ENCODE measurements at regions not wholly inside any gene's neighbourhood (a gene's known extent, or its start where the extent isn't known, plus 50 kb on each side); places are given as distances from the start of the nearest gene placed in this dataset.

GRCh38 chr10:52609626-52610240 lies 162.9 kb downstream of the MBL2 start:
- DNase-seq = no peak
- CTCF ChIA-PET = interaction anchor here (0.6 kb wide), 1 partner anchor 273 kb away, joined by 5 read pairs; no protein-coding TSS in a partner anchor
- H3K4me3 Mint-ChIP-seq = no peak overlapping the region
- no peaks in the 10 kb centered on the region for H3K27me3 Mint-ChIP-seq (ENCODE audit: low read depth)
- H3K36me3 Mint-ChIP-seq (ENCODE audit: low read depth) = no peaks in the 10 kb centered on the region
- no peak overlapping the region for H3K27ac Mint-ChIP-seq
- H3K4me1 Mint-ChIP-seq (ENCODE audit: low read depth) = no peaks in the 10 kb centered on the region
- H3K9me3 Mint-ChIP-seq = no peaks in the 10 kb centered on the region
- intact Hi-C loops (cut with micrococcal nuclease) = no loop called here

- H3K27ac Mint-ChIP-seq = no peak overlapping the region
- no peaks in the 10 kb centered on the region for H3K9me3 Mint-ChIP-seq
- CTCF ChIA-PET = no interaction called here
- no peaks in the 10 kb centered on the region for H3K36me3 Mint-ChIP-seq (ENCODE audit: low read depth)
- no peaks in the 10 kb centered on the region for H3K4me1 Mint-ChIP-seq (ENCODE audit: low read depth)
- DNase-seq = no peak
- intact Hi-C loops (cut with micrococcal nuclease) = no loop called here
- H3K27me3 Mint-ChIP-seq (ENCODE audit: low read depth) = no peaks in the 10 kb centered on the region
- H3K4me3 Mint-ChIP-seq = no peak overlapping the region
Measured at GRCh38 chr10:52615331-52615730, 157.3 kb downstream of the MBL2 start.

- intact Hi-C loops (cut with micrococcal nuclease) = no loop called here
- CTCF ChIA-PET = no interaction called here
- H3K36me3 Mint-ChIP-seq (ENCODE audit: low read depth) = no peaks in the 10 kb centered on the region
- no peaks in the 10 kb centered on the region for H3K4me1 Mint-ChIP-seq (ENCODE audit: low read depth)
- no peak for DNase-seq
- H3K27ac Mint-ChIP-seq = no peak overlapping the region
- no peaks in the 10 kb centered on the region for H3K9me3 Mint-ChIP-seq
- no peaks in the 10 kb centered on the region for H3K27me3 Mint-ChIP-seq (ENCODE audit: low read depth)
- no peak overlapping the region for H3K4me3 Mint-ChIP-seq
Measured at GRCh38 chr10:52615756-52616394, 156.7 kb downstream of the MBL2 start.

GRCh38 chr10:52616395-52616764 lies 156.2 kb downstream of the MBL2 start:
- H3K27me3 Mint-ChIP-seq (ENCODE audit: low read depth) = no peaks in the 10 kb centered on the region
- CTCF ChIA-PET = no interaction called here
- no peak overlapping the region for H3K4me3 Mint-ChIP-seq
- no peak for DNase-seq
- intact Hi-C loops (cut with micrococcal nuclease) = no loop called here
- H3K27ac Mint-ChIP-seq = no peak overlapping the region
- H3K4me1 Mint-ChIP-seq (ENCODE audit: low read depth) = no peaks in the 10 kb centered on the region
- H3K9me3 Mint-ChIP-seq = no peaks in the 10 kb centered on the region
- H3K36me3 Mint-ChIP-seq (ENCODE audit: low read depth) = no peaks in the 10 kb centered on the region

- no peak for DNase-seq
- no peak overlapping the region for H3K4me3 Mint-ChIP-seq
- intact Hi-C loops (cut with micrococcal nuclease) = no loop called here
- no peak overlapping the region for H3K27ac Mint-ChIP-seq
- H3K4me1 Mint-ChIP-seq (ENCODE audit: low read depth) = no peaks in the 10 kb centered on the region
- no peaks in the 10 kb centered on the region for H3K27me3 Mint-ChIP-seq (ENCODE audit: low read depth)
- no peaks in the 10 kb centered on the region for H3K36me3 Mint-ChIP-seq (ENCODE audit: low read depth)
- CTCF ChIA-PET = interaction anchor here (1.1 kb wide), 1 partner anchor 27 kb away, joined by 3 read pairs; no protein-coding TSS in a partner anchor
- H3K9me3 Mint-ChIP-seq = no peaks in the 10 kb centered on the region
Measured at GRCh38 chr10:52617346-52617745, 155.2 kb downstream of the MBL2 start.

- H3K9me3 Mint-ChIP-seq = no peaks in the 10 kb centered on the region
- CTCF ChIA-PET = no interaction called here
Measured at GRCh38 chr10:52619052-52619451, 153.5 kb downstream of the MBL2 start.

GRCh38 chr10:52621635-52622079 lies 150.9 kb downstream of the MBL2 start:
- Mint-ChIP-seq H3K9me3 (no peaks in the 10 kb centered on the region), H3K4me1 (ENCODE audit: low read depth) (no peaks in the 10 kb centered on the region), H3K4me3 (no peak overlapping the region), H3K27ac (no peak overlapping the region), H3K36me3 (ENCODE audit: low read depth) (no peaks in the 10 kb centered on the region), H3K27me3 (ENCODE audit: low read depth) (no peaks in the 10 kb centered on the region)
- CTCF ChIA-PET = no interaction called here
- intact Hi-C loops (cut with micrococcal nuclease) = no loop called here
- DNase-seq = no peak

More at GRCh38 chr10:52619052-52619451, 153.5 kb downstream of the MBL2 start:
- no peak overlapping the region for H3K27ac Mint-ChIP-seq
- H3K36me3 Mint-ChIP-seq (ENCODE audit: low read depth) = no peaks in the 10 kb centered on the region
- no peaks in the 10 kb centered on the region for H3K4me1 Mint-ChIP-seq (ENCODE audit: low read depth)
- no peaks in the 10 kb centered on the region for H3K27me3 Mint-ChIP-seq (ENCODE audit: low read depth)
- intact Hi-C loops (cut with micrococcal nuclease) = no loop called here
- H3K4me3 Mint-ChIP-seq = no peak overlapping the region
- DNase-seq = no peak

GRCh38 chr10:52623761-52624160 lies 148.8 kb downstream of the MBL2 start:
- no peaks in the 10 kb centered on the region for H3K27me3 Mint-ChIP-seq (ENCODE audit: low read depth)
- no peaks in the 10 kb centered on the region for H3K4me1 Mint-ChIP-seq (ENCODE audit: low read depth)
- intact Hi-C loops (cut with micrococcal nuclease) = no loop called here
- peaks cover 3% of the 10 kb centered on the region for H3K9me3 Mint-ChIP-seq
- no peak overlapping the region for H3K4me3 Mint-ChIP-seq
- no peak overlapping the region for H3K27ac Mint-ChIP-seq
- CTCF ChIA-PET = interaction anchor here (1.2 kb wide), 1 partner anchor 21 kb away, joined by 3 read pairs; no protein-coding TSS in a partner anchor
- H3K36me3 Mint-ChIP-seq (ENCODE audit: low read depth) = no peaks in the 10 kb centered on the region
- no peak for DNase-seq

- no peaks in the 10 kb centered on the region for H3K27me3 Mint-ChIP-seq (ENCODE audit: low read depth)
- no peak for DNase-seq
- intact Hi-C loops (cut with micrococcal nuclease) = no loop called here
- CTCF ChIA-PET = no interaction called here
- H3K4me3 Mint-ChIP-seq = no peak overlapping the region
- no peak overlapping the region for H3K27ac Mint-ChIP-seq
- H3K9me3 Mint-ChIP-seq = peaks cover 3% of the 10 kb centered on the region
- H3K4me1 Mint-ChIP-seq (ENCODE audit: low read depth) = no peaks in the 10 kb centered on the region
- H3K36me3 Mint-ChIP-seq (ENCODE audit: low read depth) = no peaks in the 10 kb centered on the region
Measured at GRCh38 chr10:52627279-52627678, 145.3 kb downstream of the MBL2 start.

- CTCF ChIA-PET = no interaction called here
- H3K27ac Mint-ChIP-seq = no peak overlapping the region
Measured at GRCh38 chr10:52631146-52631545, 141.4 kb downstream of the MBL2 start.

GRCh38 chr10:52631648-52632047 lies 140.9 kb downstream of the MBL2 start:
- DNase-seq = no peak
- Mint-ChIP-seq H3K27ac (no peak overlapping the region), H3K27me3 (ENCODE audit: low read depth) (no peaks in the 10 kb centered on the region), H3K36me3 (ENCODE audit: low read depth) (no peaks in the 10 kb centered on the region), H3K9me3 (peaks cover 3% of the 10 kb centered on the region), H3K4me3 (no peak overlapping the region), H3K4me1 (ENCODE audit: low read depth) (no peaks in the 10 kb centered on the region)
- CTCF ChIA-PET = no interaction called here
- intact Hi-C loops (cut with micrococcal nuclease) = no loop called here

More at GRCh38 chr10:52631146-52631545, 141.4 kb downstream of the MBL2 start:
- DNase-seq = no peak
- H3K36me3 Mint-ChIP-seq (ENCODE audit: low read depth) = no peaks in the 10 kb centered on the region
- peaks cover 3% of the 10 kb centered on the region for H3K9me3 Mint-ChIP-seq
- intact Hi-C loops (cut with micrococcal nuclease) = no loop called here
- H3K27me3 Mint-ChIP-seq (ENCODE audit: low read depth) = no peaks in the 10 kb centered on the region
- H3K4me1 Mint-ChIP-seq (ENCODE audit: low read depth) = no peaks in the 10 kb centered on the region
- no peak overlapping the region for H3K4me3 Mint-ChIP-seq

GRCh38 chr10:52632591-52632990 lies 140.0 kb downstream of the MBL2 start:
- Mint-ChIP-seq H3K27ac (no peak overlapping the region), H3K4me1 (ENCODE audit: low read depth) (no peaks in the 10 kb centered on the region), H3K9me3 (peaks cover 6% of the 10 kb centered on the region), H3K4me3 (no peak overlapping the region), H3K36me3 (ENCODE audit: low read depth) (no peaks in the 10 kb centered on the region), H3K27me3 (ENCODE audit: low read depth) (no peaks in the 10 kb centered on the region)
- no peak for DNase-seq
- intact Hi-C loops (cut with micrococcal nuclease) = no loop called here
- CTCF ChIA-PET = no interaction called here

- H3K27me3 Mint-ChIP-seq (ENCODE audit: low read depth) = no peaks in the 10 kb centered on the region
- no peak for DNase-seq
- H3K4me1 Mint-ChIP-seq (ENCODE audit: low read depth) = no peaks in the 10 kb centered on the region
- no peak overlapping the region for H3K27ac Mint-ChIP-seq
- CTCF ChIA-PET = no interaction called here
- no peaks in the 10 kb centered on the region for H3K36me3 Mint-ChIP-seq (ENCODE audit: low read depth)
- intact Hi-C loops (cut with micrococcal nuclease) = no loop called here
- H3K9me3 Mint-ChIP-seq = peaks cover 5% of the 10 kb centered on the region
- no peak overlapping the region for H3K4me3 Mint-ChIP-seq
Measured at GRCh38 chr10:52633266-52633665, 139.3 kb downstream of the MBL2 start.
